ENCODE measurements at regions not wholly inside any gene's neighbourhood (a gene's known extent, or its start where the extent isn't known, plus 50 kb on each side); places are given as distances from the start of the nearest gene placed in this dataset.

DNA sequence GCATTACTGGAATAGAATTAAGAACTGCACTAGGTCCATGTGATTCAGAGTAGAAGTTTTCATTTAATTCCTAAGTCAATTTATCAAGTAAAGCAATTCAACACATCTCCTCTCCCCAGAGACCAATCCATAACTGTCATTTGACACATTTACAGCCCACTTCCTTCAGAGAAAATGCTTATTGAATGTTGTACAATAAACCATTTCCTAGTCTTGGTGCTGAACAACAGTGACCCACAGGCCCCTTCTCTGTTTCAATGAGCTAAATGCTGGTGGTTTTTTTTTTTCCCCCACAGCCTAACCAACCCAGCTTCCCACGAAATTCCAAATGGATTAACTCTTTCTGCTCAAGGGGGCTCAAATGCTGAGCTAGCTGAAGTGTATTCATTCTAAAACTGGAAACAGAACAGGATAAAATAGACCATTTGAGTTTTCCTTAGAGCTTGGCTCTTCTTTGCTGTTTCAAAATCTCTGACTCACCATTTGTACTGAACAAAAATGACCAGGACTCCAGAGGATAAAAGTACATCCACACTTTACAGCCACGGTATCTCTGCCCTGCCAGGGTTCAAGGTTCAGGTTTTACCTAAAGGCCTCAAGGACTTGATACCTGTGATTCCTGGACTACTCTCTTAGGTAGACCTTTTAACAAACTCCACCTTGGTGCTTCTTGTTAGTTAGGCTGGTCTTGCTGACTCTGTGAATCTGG is 62.3 kb downstream of the TMEM100 start:
- no peaks in the 10 kb centered on the region for H3K4me1 Mint-ChIP-seq

DNA sequence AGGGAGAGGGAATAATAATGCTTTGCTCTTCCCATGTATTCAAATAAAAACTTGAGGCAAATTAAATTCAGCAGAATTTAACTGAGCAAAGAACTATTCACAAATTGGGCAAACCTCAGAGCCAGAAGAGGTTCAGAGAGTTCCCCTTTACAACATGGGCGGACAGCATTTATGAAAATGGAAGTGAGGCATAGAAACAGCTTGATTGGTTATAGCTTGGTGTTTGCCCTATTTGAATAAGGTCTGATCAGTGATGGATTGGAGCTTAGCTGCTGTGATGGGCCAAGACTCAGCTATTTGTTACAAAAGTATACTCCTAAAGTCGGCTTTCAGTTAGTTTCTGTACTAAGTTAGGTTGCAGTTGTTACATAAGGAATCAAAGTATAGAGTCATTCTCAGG is 63.0 kb downstream of the TMEM100 start:
- no peaks in the 10 kb centered on the region for H3K9me3 Mint-ChIP-seq
- ChIA-PET POLR2A (no interaction called here), CTCF (no interaction called here)
- Histone ChIP-seq H3K4me1 (ENCODE audit: control insufficient read depth in 2 of 2, insufficient read depth in 2 of 2, low read length in 2 of 2) (no peaks in the 10 kb centered on the region), H3K9me3 (ENCODE audit: control insufficient read depth in 2 of 3, low read length in 3 of 3) (no peaks in the 10 kb centered on the region), H3K27ac (ENCODE audit: low read depth, low read length) (no peak overlapping the region), H3K36me3 (ENCODE audit: control insufficient read depth in 2 of 3, insufficient read depth in 3 of 3, low read length in 3 of 3) (no peaks in the 10 kb centered on the region), H3K4me3 (ENCODE audit: low read length) (no peak overlapping the region), H3K27me3 (ENCODE audit: control insufficient read depth in 2 of 2, insufficient read depth in 2 of 2, low read length in 2 of 2) (no peaks in the 10 kb centered on the region)
- H3K4me1 Mint-ChIP-seq: no peaks in the 10 kb centered on the region
- no peaks in the 10 kb centered on the region for H3K36me3 Mint-ChIP-seq
- intact Hi-C loops (cut with micrococcal nuclease): no loop called here
- no peak overlapping the region for H3K4me3 Mint-ChIP-seq
- H3K27ac Mint-ChIP-seq: no peak overlapping the region
- no peak for DNase-seq
- peaks cover 13 to 19% (median 15%) of the 10 kb centered on the region in 5 donors for H3K27me3 Mint-ChIP-seq
- no peak for ATAC-seq

More for the DNA sequence above, 62.3 kb downstream of the TMEM100 start:
- intact Hi-C loops (cut with micrococcal nuclease): no loop called here
- ATAC-seq (no peak), DNase-seq (no peak)
- ChIA-PET CTCF (no interaction called here), POLR2A (no interaction called here)
- Histone ChIP-seq H3K9me3 (ENCODE audit: control insufficient read depth in 2 of 3, low read length in 3 of 3) (no peaks in the 10 kb centered on the region), H3K36me3 (ENCODE audit: control insufficient read depth in 2 of 3, insufficient read depth in 3 of 3, low read length in 3 of 3) (no peaks in the 10 kb centered on the region), H3K27ac (ENCODE audit: low read depth, low read length) (no peak overlapping the region), H3K4me1 (ENCODE audit: control insufficient read depth in 2 of 2, insufficient read depth in 2 of 2, low read length in 2 of 2) (no peaks in the 10 kb centered on the region), H3K27me3 (ENCODE audit: control insufficient read depth in 2 of 2, insufficient read depth in 2 of 2, low read length in 2 of 2) (no peaks in the 10 kb centered on the region), H3K4me3 (ENCODE audit: low read length) (no peak overlapping the region)
- Mint-ChIP-seq H3K9me3 (no peaks in the 10 kb centered on the region), H3K27me3 (peaks cover 11 to 16% (median 12%) of the 10 kb centered on the region in 5 donors), H3K36me3 (no peaks in the 10 kb centered on the region), H3K27ac (no peak overlapping the region), H3K4me3 (no peak overlapping the region)

DNA sequence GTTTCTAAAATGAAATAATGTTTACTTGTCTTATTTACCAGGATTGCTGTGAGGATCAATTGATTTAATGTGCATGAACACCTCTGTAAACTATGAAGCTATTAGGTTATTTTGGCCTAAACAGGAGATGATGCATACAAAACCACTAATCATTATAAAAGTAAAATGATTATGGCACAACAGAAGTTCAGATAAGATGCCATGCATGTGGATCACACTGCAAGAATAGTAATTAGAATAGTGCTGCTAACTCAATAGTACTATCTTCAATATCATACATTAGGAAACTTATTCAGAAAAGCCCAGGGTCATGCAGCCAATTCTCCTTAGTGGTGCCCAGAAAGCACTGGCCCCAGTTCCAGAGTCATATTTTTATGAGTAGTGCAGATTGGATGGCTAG is 66.9 kb downstream of the TMEM100 start:
- Histone ChIP-seq H3K4me3 (ENCODE audit: low read length) (no peak overlapping the region), H3K27ac (ENCODE audit: low read depth, low read length) (no peak overlapping the region), H3K9me3 (ENCODE audit: control insufficient read depth in 2 of 3, low read length in 3 of 3) (no peaks in the 10 kb centered on the region), H3K4me1 (ENCODE audit: control insufficient read depth in 2 of 2, insufficient read depth in 2 of 2, low read length in 2 of 2) (no peaks in the 10 kb centered on the region), H3K27me3 (ENCODE audit: control insufficient read depth in 2 of 2, insufficient read depth in 2 of 2, low read length in 2 of 2) (no peaks in the 10 kb centered on the region), H3K36me3 (ENCODE audit: control insufficient read depth in 2 of 3, insufficient read depth in 3 of 3, low read length in 3 of 3) (no peaks in the 10 kb centered on the region)
- no peak for DNase-seq
- POLR2A ChIA-PET: no interaction called here
- no peaks in the 10 kb centered on the region for H3K4me1 Mint-ChIP-seq
- intact Hi-C loops (cut with micrococcal nuclease): no loop called here
- no peak overlapping the region for H3K27ac Mint-ChIP-seq
- H3K9me3 Mint-ChIP-seq: no peaks in the 10 kb centered on the region
- CTCF ChIA-PET: no interaction called here
- ATAC-seq: no peak
- H3K36me3 Mint-ChIP-seq: no peaks in the 10 kb centered on the region
- peaks cover 7 to 19% (median 15%) of the 10 kb centered on the region in 5 donors for H3K27me3 Mint-ChIP-seq
- H3K4me3 Mint-ChIP-seq: no peak overlapping the region

DNA sequence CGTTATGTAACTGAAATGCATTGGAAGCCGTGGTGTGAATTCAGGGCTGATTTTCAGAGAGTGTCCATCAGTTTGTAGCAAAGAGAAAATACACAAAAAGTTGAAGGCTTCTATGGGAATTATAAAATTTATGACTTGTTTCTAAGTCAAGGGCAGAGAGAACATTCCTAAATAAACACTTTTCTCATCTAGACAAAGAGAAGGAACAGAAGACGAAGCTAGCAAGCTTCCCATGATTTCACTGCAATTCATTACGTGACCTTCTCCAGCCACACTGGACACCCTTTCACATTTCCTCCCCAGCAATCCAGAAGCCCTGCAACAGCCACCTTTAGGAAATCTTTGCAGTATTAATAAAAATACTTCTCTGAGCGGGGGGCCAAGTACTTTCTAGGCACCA is 67.8 kb downstream of the TMEM100 start:
- intact Hi-C loops (cut with micrococcal nuclease): no loop called here
- DNase-seq (no peak), ATAC-seq (no peak)
- no peaks in the 10 kb centered on the region for H3K9me3 Mint-ChIP-seq
- Histone ChIP-seq H3K9me3 (ENCODE audit: control insufficient read depth in 2 of 3, low read length in 3 of 3) (no peaks in the 10 kb centered on the region), H3K4me3 (ENCODE audit: low read length) (no peak overlapping the region), H3K4me1 (ENCODE audit: control insufficient read depth in 2 of 2, insufficient read depth in 2 of 2, low read length in 2 of 2) (no peaks in the 10 kb centered on the region), H3K36me3 (ENCODE audit: control insufficient read depth in 2 of 3, insufficient read depth in 3 of 3, low read length in 3 of 3) (no peaks in the 10 kb centered on the region), H3K27ac (ENCODE audit: low read depth, low read length) (no peak overlapping the region), H3K27me3 (ENCODE audit: control insufficient read depth in 2 of 2, insufficient read depth in 2 of 2, low read length in 2 of 2) (no peaks in the 10 kb centered on the region)
- ChIA-PET POLR2A (no interaction called here), CTCF (no interaction called here)
- no peaks in the 10 kb centered on the region for H3K36me3 Mint-ChIP-seq
- no peak overlapping the region for H3K27ac Mint-ChIP-seq
- no peaks in the 10 kb centered on the region for H3K4me1 Mint-ChIP-seq
- peaks cover 14 to 29% (median 15%) of the 10 kb centered on the region in 5 donors for H3K27me3 Mint-ChIP-seq
- H3K4me3 Mint-ChIP-seq: no peak overlapping the region

DNA sequence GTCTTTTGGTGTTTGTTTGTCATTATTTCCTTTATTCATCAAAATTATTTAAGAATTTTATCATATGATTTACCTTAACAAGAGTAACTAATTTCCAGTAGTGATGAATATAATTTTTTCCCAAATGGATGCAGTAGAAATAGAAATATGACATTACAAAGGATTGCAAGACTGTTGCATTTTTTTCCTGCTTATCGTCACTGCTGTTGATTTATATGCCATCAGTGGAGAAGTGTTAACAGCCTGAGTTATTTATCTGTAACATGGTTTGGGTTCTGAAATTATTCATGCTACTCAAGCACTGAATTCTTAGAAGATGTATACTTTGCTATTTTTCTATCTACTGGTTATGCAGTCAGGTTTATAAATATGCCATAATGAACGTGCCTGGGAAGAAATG is 68.6 kb downstream of the TMEM100 start:
- Mint-ChIP-seq H3K36me3 (no peaks in the 10 kb centered on the region), H3K9me3 (no peaks in the 10 kb centered on the region), H3K27me3 (peaks cover 15 to 34% (median 23%) of the 10 kb centered on the region in 5 donors), H3K27ac (no peak overlapping the region), H3K4me3 (no peak overlapping the region), H3K4me1 (no peaks in the 10 kb centered on the region)
- Histone ChIP-seq H3K27me3 (ENCODE audit: control insufficient read depth in 2 of 2, insufficient read depth in 2 of 2, low read length in 2 of 2) (no peaks in the 10 kb centered on the region), H3K9me3 (ENCODE audit: control insufficient read depth in 2 of 3, low read length in 3 of 3) (no peaks in the 10 kb centered on the region), H3K4me3 (ENCODE audit: low read length) (no peak overlapping the region), H3K36me3 (ENCODE audit: control insufficient read depth in 2 of 3, insufficient read depth in 3 of 3, low read length in 3 of 3) (no peaks in the 10 kb centered on the region), H3K4me1 (ENCODE audit: control insufficient read depth in 2 of 2, insufficient read depth in 2 of 2, low read length in 2 of 2) (no peaks in the 10 kb centered on the region), H3K27ac (ENCODE audit: low read depth, low read length) (no peak overlapping the region)
- intact Hi-C loops (cut with micrococcal nuclease): no loop called here
- ChIA-PET CTCF (no interaction called here), POLR2A (no interaction called here)
- DNase-seq (no peak), ATAC-seq (no peak)

DNA sequence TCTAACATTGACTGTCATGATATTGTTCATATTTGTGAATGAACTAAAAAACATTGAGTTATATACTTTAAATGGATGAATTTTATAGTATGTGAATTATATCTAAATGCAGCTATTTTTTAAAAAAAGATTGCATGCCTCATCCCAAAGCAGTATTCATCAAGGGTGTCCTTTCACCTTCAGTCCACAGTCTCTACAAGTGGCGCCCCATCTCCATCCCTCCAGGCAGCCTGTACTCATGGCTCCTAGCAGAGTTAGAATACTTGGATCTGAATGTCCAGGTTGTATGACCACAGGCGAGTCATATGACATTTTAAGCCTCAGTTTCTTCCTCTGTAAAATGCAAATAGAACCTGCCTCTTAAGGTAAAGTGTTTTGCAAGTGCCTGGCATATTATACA is 69.8 kb downstream of the TMEM100 start:
- Mint-ChIP-seq H3K9me3 (no peaks in the 10 kb centered on the region), H3K4me1 (no peaks in the 10 kb centered on the region), H3K27ac (no peak overlapping the region), H3K4me3 (no peak overlapping the region), H3K27me3 (peaks cover 15 to 27% (median 24%) of the 10 kb centered on the region in 5 donors), H3K36me3 (no peaks in the 10 kb centered on the region)
- Histone ChIP-seq H3K27me3 (ENCODE audit: control insufficient read depth in 2 of 2, insufficient read depth in 2 of 2, low read length in 2 of 2) (no peaks in the 10 kb centered on the region), H3K4me3 (ENCODE audit: low read length) (no peak overlapping the region), H3K9me3 (ENCODE audit: control insufficient read depth in 2 of 3, low read length in 3 of 3) (no peaks in the 10 kb centered on the region), H3K27ac (ENCODE audit: low read depth, low read length) (no peak overlapping the region), H3K36me3 (ENCODE audit: control insufficient read depth in 2 of 3, insufficient read depth in 3 of 3, low read length in 3 of 3) (no peaks in the 10 kb centered on the region), H3K4me1 (ENCODE audit: control insufficient read depth in 2 of 2, insufficient read depth in 2 of 2, low read length in 2 of 2) (no peaks in the 10 kb centered on the region)
- ATAC-seq (no peak), DNase-seq (no peak)
- intact Hi-C loops (cut with micrococcal nuclease): no loop called here
- POLR2A ChIA-PET: no interaction called here
- CTCF ChIA-PET: no interaction called here

DNA sequence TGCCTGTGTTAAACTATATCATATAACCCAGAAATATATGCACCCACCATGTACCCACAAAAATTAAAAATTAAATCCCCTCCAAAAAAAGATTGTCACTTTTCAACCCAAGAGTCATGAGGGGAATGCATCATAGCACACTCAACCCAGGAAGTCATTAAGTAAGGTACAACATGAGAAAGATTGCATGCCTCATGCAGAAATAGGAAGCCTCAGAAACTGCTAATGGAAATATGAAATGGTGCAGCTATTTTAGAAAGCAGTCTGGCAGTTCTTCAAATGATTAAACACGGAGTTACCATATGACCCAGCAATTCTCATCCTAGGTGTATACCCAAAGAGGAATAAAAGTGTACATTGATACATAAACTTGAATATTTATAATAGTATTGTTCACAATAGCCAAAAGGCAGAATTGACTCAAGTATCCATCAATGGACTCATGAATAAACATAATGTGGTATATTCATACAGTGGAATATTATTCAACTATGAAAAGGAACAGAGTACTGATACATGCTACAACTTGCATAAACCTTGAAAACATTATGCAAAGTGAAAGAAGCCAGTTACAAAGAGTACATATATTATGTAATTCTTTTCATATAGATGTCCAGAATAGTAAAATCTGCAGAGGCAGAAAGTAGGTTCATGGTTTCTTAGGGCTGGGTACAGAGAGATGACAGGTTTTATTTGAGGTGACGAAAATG is 70.4 kb downstream of the TMEM100 start:
- ChIA-PET CTCF (no interaction called here), POLR2A (no interaction called here)
- Histone ChIP-seq H3K9me3 (ENCODE audit: control insufficient read depth in 2 of 3, low read length in 3 of 3) (no peaks in the 10 kb centered on the region), H3K27me3 (ENCODE audit: control insufficient read depth in 2 of 2, insufficient read depth in 2 of 2, low read length in 2 of 2) (no peaks in the 10 kb centered on the region), H3K4me1 (ENCODE audit: control insufficient read depth in 2 of 2, insufficient read depth in 2 of 2, low read length in 2 of 2) (no peaks in the 10 kb centered on the region), H3K4me3 (ENCODE audit: low read length) (no peak overlapping the region), H3K27ac (ENCODE audit: low read depth, low read length) (no peak overlapping the region), H3K36me3 (ENCODE audit: control insufficient read depth in 2 of 3, insufficient read depth in 3 of 3, low read length in 3 of 3) (no peaks in the 10 kb centered on the region)
- ATAC-seq (no peak), DNase-seq (no peak)
- intact Hi-C loops (cut with micrococcal nuclease): no loop called here
- Mint-ChIP-seq H3K27ac (no peak overlapping the region), H3K9me3 (no peaks in the 10 kb centered on the region), H3K36me3 (no peaks in the 10 kb centered on the region), H3K27me3 (peaks cover 15 to 27% (median 24%) of the 10 kb centered on the region in 5 donors), H3K4me3 (no peak overlapping the region), H3K4me1 (no peaks in the 10 kb centered on the region)
